GM12878 (cell line): ENCODE measurements at regions not wholly inside any gene's neighbourhood (a gene's known extent, or its start where the extent isn't known, plus 50 kb on each side); places are given as distances from the start of the nearest gene placed in this dataset.

Experiments
- ATAC-seq: fragments of 200-7000 bp; cut with Tn5 transposase; 3 replicates; pipeline ENCODE4 v1.9.1; 2020; ENCODE audit warnings: mild to moderate bottlenecking, moderate library complexity
- BruUV-seq: library from RNA; stranded (reverse); fragments of 400-500 nt; replicated peaks from 2 replicates; lab custom pipeline; 2021; lab: Mats Ljungman, UMichigan
- CTCF ChIA-PET: fragments of 300-600 bp; sonication (Branson Sonifier 250); formaldehyde crosslinking; extraction: SDS; loops from one replicate; lab custom pipeline; 2021; ENCODE audit warnings: inconsistent platforms; lab: Yijun Ruan, JAX
- POLR2A ChIA-PET: fragments of 350-600 bp; formaldehyde crosslinking; extraction: SDS; loops from one replicate; lab custom pipeline; 2021; ENCODE audit warnings: inconsistent platforms; lab: Charles Lee
- RAD21 ChIA-PET: fragments of 300-600 bp; sonication (Branson Sonifier 250); formaldehyde crosslinking; loops from one replicate; lab custom pipeline; 2023; ENCODE audit warnings: antibody characterized with exemption; ENCODE audit not compliant: unreplicated experiment; lab: Charles Lee
- SMC1A ChIA-PET: fragments of 300-600 bp; sonication (Branson Sonifier 250); formaldehyde crosslinking; loops from one replicate; lab custom pipeline; 2023; ENCODE audit not compliant: unreplicated experiment, uncharacterized antibody; lab: Charles Lee
- DNase-seq: peaks from one replicate; pipeline ENCODE4 v3.0.0-alpha.2; 2011; ENCODE audit warnings: low read depth, low spot score
- FAIRE-seq: peaks from 3 replicates; lab custom pipeline; 2011; peaks lifted over from hg19 to GRCh38; lab: Jason Lieb, UNC
- H2AFZ ChIP-seq: 2 replicates; pipeline ENCODE4 v1.6.0; 2011; ENCODE audit warnings: low read depth, low read length, control low read depth; ENCODE audit not compliant: control insufficient read depth
- H3K27ac ChIP-seq: 2 replicates; pipeline ENCODE4 v1.5.1; 2011; ENCODE audit warnings: control low read depth; ENCODE audit not compliant: control insufficient read depth, insufficient read depth
- H3K27me3 ChIP-seq, 2 experiments: replicated peaks in 1 of 2; 2 replicates each; pipeline versions ENCODE4 v1.6.0 to v1.6.1; 2011; ENCODE audit warnings: low read length in 1 of 2; ENCODE audit not compliant: control insufficient read depth in 2 of 2, insufficient read depth in 2 of 2
- H3K36me3 ChIP-seq, 2 experiments: 2 replicates each; pipeline ENCODE4 v1.5.1; 2011; ENCODE audit warnings: low read length in 1 of 2; ENCODE audit not compliant: control insufficient read depth in 2 of 2, insufficient read depth in 2 of 2
- H3K4me1 ChIP-seq: 2 replicates; pipeline ENCODE4 v1.6.1; 2011; ENCODE audit warnings: mild to moderate bottlenecking, low read length, moderate library complexity, mixed read lengths; ENCODE audit not compliant: control insufficient read depth, insufficient read depth
- H3K4me2 ChIP-seq: 2 replicates; pipeline ENCODE4 v1.6.0; 2011; ENCODE audit warnings: control low read depth; ENCODE audit not compliant: control insufficient read depth, insufficient read depth
- H3K4me3 ChIP-seq: fragments of 200-600 bp; sonication (generic); 2 replicates; pipeline ENCODE4 v1.5.1; 2016
- H3K79me2 ChIP-seq: 2 replicates; pipeline ENCODE4 v1.6.0; 2011; ENCODE audit warnings: low read length; ENCODE audit not compliant: control insufficient read depth, insufficient read depth
- H3K9ac ChIP-seq: 2 replicates; pipeline ENCODE4 v1.8.0; 2011; ENCODE audit warnings: low read length, control low read depth, mixed read lengths; ENCODE audit not compliant: control insufficient read depth, insufficient read depth
- H3K9me3 ChIP-seq: replicated peaks from 3 replicates; pipeline ENCODE4 v1.5.1; 2011; ENCODE audit warnings: mild to moderate bottlenecking, low read length; ENCODE audit not compliant: control insufficient read depth, insufficient read depth
- H4K20me1 ChIP-seq: 2 replicates; pipeline ENCODE4 v1.6.0; 2011; ENCODE audit not compliant: control insufficient read depth, insufficient read depth
- E2F4 ChIP-seq: IDR thresholded peaks from 2 replicates; pipeline ENCODE4 v1.6.1; 2012; ENCODE audit warnings: low read depth, low read length, improper control_type of control experiment
- GABPA ChIP-seq: IDR thresholded peaks from 2 replicates; pipeline ENCODE4 v1.6.1; 2014; ENCODE audit warnings: antibody characterized with exemption, low read depth, mild to moderate bottlenecking, inconsistent platforms
- HDAC2 ChIP-seq: fragments of 200-600 bp; sonication (generic); IDR thresholded peaks from 2 replicates; pipeline ENCODE4 v1.6.1; 2017
- MEF2A ChIP-seq: IDR thresholded peaks from 2 replicates; pipeline ENCODE4 v1.6.1; 2011; ENCODE audit warnings: low read depth, mild to moderate bottlenecking, low read length, moderate library complexity; ENCODE audit not compliant: insufficient read depth
- MYB ChIP-seq: fragments of 150-350 bp; IDR thresholded peaks from 2 replicates; pipeline ENCODE4 v1.6.1; 2014; ENCODE audit warnings: mild to moderate bottlenecking, low read depth, low read length, borderline replicate concordance
- NR2F1 ChIP-seq: fragments of 450-650 bp; conservative IDR thresholded peaks from 2 replicates; pipeline ENCODE4 v1.6.1; 2017; ENCODE audit warnings: mild to moderate bottlenecking
- POLR2A ChIP-seq: IDR thresholded peaks from 2 replicates; pipeline ENCODE4 v1.6.1; 2011; ENCODE audit warnings: low read depth, mild to moderate bottlenecking, low read length
- RBBP5 ChIP-seq: fragments of 200-600 bp; sonication (generic); conservative IDR thresholded peaks from 2 replicates; pipeline ENCODE4 v1.6.1; 2016
- RFX5 ChIP-seq: IDR thresholded peaks from 2 replicates; pipeline ENCODE4 v1.6.1; 2011; ENCODE audit warnings: low read depth, low read length, improper control_type of control experiment
- SIX5 ChIP-seq: IDR thresholded peaks from 2 replicates; pipeline ENCODE4 v1.6.1; 2011; ENCODE audit warnings: mild to moderate bottlenecking, low read depth, low read length, moderate library complexity; ENCODE audit not compliant: severe bottlenecking
- SP1 ChIP-seq: IDR thresholded peaks from one replicate; pipeline ENCODE4 v1.6.1; 2011; ENCODE audit warnings: low read depth, low read length
- SREBF1 ChIP-seq: IDR thresholded peaks from 2 replicates; pipeline ENCODE4 v1.6.1; 2012; ENCODE audit warnings: mild to moderate bottlenecking, low read length
- SRF ChIP-seq, 2 experiments: IDR thresholded peaks; 2 replicates each; pipeline ENCODE4 v1.6.1; 2011; ENCODE audit warnings: low read depth in 2 of 2, low read length in 2 of 2, mild to moderate bottlenecking in 1 of 2, moderate library complexity in 1 of 2
- STAT3 ChIP-seq: IDR thresholded peaks from 2 replicates; pipeline ENCODE4 v1.6.1; 2011; ENCODE audit warnings: low read depth, low read length, improper control_type of control experiment
- USF1 ChIP-seq: IDR thresholded peaks from 2 replicates; pipeline ENCODE4 v1.6.1; 2011; ENCODE audit warnings: borderline replicate concordance, low read depth, mild to moderate bottlenecking, moderate library complexity, mixed read lengths, low read length; ENCODE audit not compliant: insufficient read depth; ENCODE audit errors: extremely low read length
- YBX1 ChIP-seq: fragments of 450-650 bp; IDR thresholded peaks from 2 replicates; pipeline ENCODE4 v1.6.1; 2016; ENCODE audit warnings: antibody characterized with exemption
- ZNF24 ChIP-seq: fragments of 450-650 bp; IDR thresholded peaks from 2 replicates; pipeline ENCODE4 v1.6.1; 2017; ENCODE audit warnings: antibody characterized with exemption, mild to moderate bottlenecking
- ZSCAN29 ChIP-seq: fragments of 450-650 bp; IDR thresholded peaks from 2 replicates; pipeline ENCODE4 v1.6.1; 2017; ENCODE audit warnings: mild to moderate bottlenecking, moderate library complexity
- WGBS: methylation state at CpG from one replicate; pipeline ENCODE4 v1.1.6; 2016; ENCODE audit warnings: low lambda C conversion rate; ENCODE audit not compliant: insufficient replicate concordance, insufficient coverage; ENCODE audit errors: missing lambda C conversion rate; 5-methylcytosine and 5-hydroxymethylcytosine counted together
- in situ Hi-C: fragments of 300-500 bp; cut with MboI; formaldehyde crosslinking; loops from 9 replicates; pipeline ENCODE4 v1.14.3; 2018; ENCODE audit warnings: mixed read lengths
- intact Hi-C: fragments of 100-400 bp; cut with micrococcal nuclease; formaldehyde crosslinking; loops from one replicate; pipeline ENCODE4 v1.14.2; 2022; ENCODE audit not compliant: unreplicated experiment
- TF ChIP-seq, protein P1 (sequence below): IDR thresholded peaks from 2 replicates; pipeline ENCODE4 v1.6.1; 2012; ENCODE audit warnings: low read depth, low read length, improper control_type of control experiment

GRCh38 chr15:54829821-54830220 is 366.9 kb downstream of the RSL24D1 start (continued):
- TF ChIP-seq STAT3, result no peak
- no peak for TF ChIP-seq ZSCAN29
- no peak for TF ChIP-seq MEF2A
- TF ChIP-seq RFX5, result no peak
- TF ChIP-seq MYB, result no peak
- TF ChIP-seq POLR2A, result no peak
- no peak for TF ChIP-seq HDAC2
- no peak for TF ChIP-seq USF1
- TF ChIP-seq NR2F1, result no peak
- no peak for TF ChIP-seq YBX1
- TF ChIP-seq, all 136 proteins: peak for 0

GRCh38 chr15:54820811-54821210 is 375.9 kb downstream of the RSL24D1 start:
- 38% methylated on average over 5 of the region's 5 CpGs for WGBS
- H3K27me3 ChIP-seq, result no peaks in the 10 kb centered on the region
- CTCF ChIA-PET, result interaction anchor here (1.1 kb wide), 1 partner anchor 199 kb away, joined by 3 read pairs; no protein-coding TSS in a partner anchor
- no peak overlapping the region for H3K4me3 ChIP-seq
- H3K9ac ChIP-seq, result no peak overlapping the region
- H3K4me2 ChIP-seq, result no peak overlapping the region
- RAD21 ChIA-PET, result interaction anchor here (0.6 kb wide), 1 partner anchor 13 kb away, joined by 3 read pairs; no protein-coding TSS in a partner anchor
- H3K27ac ChIP-seq, result no peak overlapping the region
- ATAC-seq (no peak), DNase-seq (no peak), FAIRE-seq (no peak)
- SMC1A ChIA-PET, result interaction anchor here (0.6 to 2.3 kb wide), 2 partner anchors 11 to 42 kb away, joined by 3 to 7 read pairs; no protein-coding TSS in a partner anchor
- no peak overlapping the region for H2AFZ ChIP-seq
- intact Hi-C loops (no loop called here), in situ Hi-C loops (no loop called here)
- TF ChIP-seq ZNF24, result no peak
- no peak for TF ChIP-seq SP1
- no peak for TF ChIP-seq GABPA
- TF ChIP-seq, protein P1, sequence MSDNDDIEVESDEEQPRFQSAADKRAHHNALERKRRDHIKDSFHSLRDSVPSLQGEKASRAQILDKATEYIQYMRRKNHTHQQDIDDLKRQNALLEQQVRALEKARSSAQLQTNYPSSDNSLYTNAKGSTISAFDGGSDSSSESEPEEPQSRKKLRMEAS, result no peak
- no peak for TF ChIP-seq SREBF1
- no peak for TF ChIP-seq SIX5
- TF ChIP-seq SRF (IDR thresholded peaks at IDR 0.05; ENCODE audit: low read depth in 2 of 2, low read length in 2 of 2), result no peak
- no peak for TF ChIP-seq RBBP5
- TF ChIP-seq E2F4, result no peak
- POLR2A ChIA-PET, result no interaction called here
- no peaks in the 10 kb centered on the region for H3K9me3 ChIP-seq
- no TSS peak for BruUV-seq
- no peaks in the 10 kb centered on the region for H3K79me2 ChIP-seq
- no peaks in the 10 kb centered on the region for H3K4me1 ChIP-seq
- H3K36me3 ChIP-seq, result no peaks in the 10 kb centered on the region
- H4K20me1 ChIP-seq, result no peaks in the 10 kb centered on the region
